Endodermal cell (in vitro differentiated cells): ENCODE measurements at regions not wholly inside any gene's neighbourhood (a gene's known extent, or its start where the extent isn't known, plus 50 kb on each side); places are given as distances from the start of the nearest gene placed in this dataset.

Source experiments
- DNase-seq: peaks from one replicate; pipeline ENCODE4 v3.0.0-alpha.2; 2017
- H3K27ac ChIP-seq: 2 replicates; pipeline ENCODE4 v1.5.1; 2013; ENCODE audit warnings: mild to moderate bottlenecking, low read depth, low read length, moderate library complexity
- H3K27me3 ChIP-seq: 2 replicates; pipeline ENCODE4 v1.6.1; 2013; ENCODE audit warnings: mild to moderate bottlenecking, low read length, moderate library complexity; ENCODE audit not compliant: insufficient read depth, control insufficient read depth, poor library complexity, severe bottlenecking
- H3K36me3 ChIP-seq: 2 replicates; pipeline ENCODE4 v1.7.0; 2013; ENCODE audit warnings: mild to moderate bottlenecking, low read length, moderate library complexity; ENCODE audit not compliant: control insufficient read depth, insufficient read depth
- H3K4me1 ChIP-seq: one replicate; pipeline ENCODE4 v1.7.0; 2013; ENCODE audit warnings: low read length; ENCODE audit not compliant: control insufficient read depth, insufficient read depth
- H3K4me3 ChIP-seq: 2 replicates; pipeline ENCODE4 v1.5.1; 2013; ENCODE audit warnings: mild to moderate bottlenecking, low read length, moderate library complexity
- H3K9ac ChIP-seq: 2 replicates; pipeline ENCODE4 v1.6.1; 2013; ENCODE audit warnings: mild to moderate bottlenecking, low read length, moderate library complexity; ENCODE audit not compliant: poor library complexity, severe bottlenecking; ENCODE audit errors: extremely low read depth
- H3K9me3 ChIP-seq: 2 replicates; pipeline ENCODE4 v1.6.1; 2013; ENCODE audit warnings: mild to moderate bottlenecking, low read length, moderate library complexity; ENCODE audit not compliant: control insufficient read depth
- H3K27ac Mint-ChIP-seq: 2 replicates; pipeline ENCODE4 v1.8.0; 2020; ENCODE audit warnings: mixed read lengths
- H3K27me3 Mint-ChIP-seq: 2 replicates; pipeline ENCODE4 v1.8.0; 2021; ENCODE audit warnings: mild to moderate bottlenecking, mixed read lengths; ENCODE audit not compliant: insufficient read depth
- H3K36me3 Mint-ChIP-seq: 2 replicates; pipeline ENCODE4 v1.8.0; 2020; ENCODE audit warnings: low read depth, mixed read lengths
- H3K4me1 Mint-ChIP-seq: 2 replicates; pipeline ENCODE4 v1.8.0; 2020; ENCODE audit warnings: mixed read lengths
- H3K4me3 Mint-ChIP-seq: 2 replicates; pipeline ENCODE4 v1.8.0; 2020; ENCODE audit warnings: mild to moderate bottlenecking, moderate library complexity, mixed read lengths
- H3K9me3 Mint-ChIP-seq: 2 replicates; pipeline ENCODE4 v1.8.0; 2020; ENCODE audit warnings: mild to moderate bottlenecking, mixed read lengths
- CTCF ChIP-seq: fragments of 200-600 bp; sonication (generic); conservative IDR thresholded peaks from 2 replicates; pipeline ENCODE4 v1.5.0; 2021; ENCODE audit warnings: antibody characterized with exemption, mild to moderate bottlenecking
- WGBS, 2 experiments: methylation state at CpG; one replicate each; pipeline versions ENCODE4 v1.1.5 to v1.1.7; 2013; ENCODE audit warnings: missing lambda C conversion rate in 2 of 2, mixed read lengths in 1 of 2; ENCODE audit not compliant: insufficient coverage in 1 of 2, insufficient read length in 1 of 2; 5-methylcytosine and 5-hydroxymethylcytosine counted together

- H3K27ac ChIP-seq: peak overlapping the region; percentile 54
- H3K27me3 Mint-ChIP-seq: no peaks in the 10 kb centered on the region
- no peak for TF ChIP-seq CTCF
- H3K4me1 ChIP-seq: peaks cover 5% of the 10 kb centered on the region
- no peak overlapping the region for H3K9ac ChIP-seq
- H3K9me3 ChIP-seq: no peaks in the 10 kb centered on the region
- peaks cover 12% of the 10 kb centered on the region for H3K4me1 Mint-ChIP-seq
- no peak overlapping the region for H3K4me3 ChIP-seq
- no peak overlapping the region for H3K27ac Mint-ChIP-seq
- H3K36me3 ChIP-seq: no peaks in the 10 kb centered on the region
- WGBS, 2 experiments: 66 to 82% methylated on average over 2 to 13 of the region's 13 CpGs
- H3K36me3 Mint-ChIP-seq: no peaks in the 10 kb centered on the region
- peak; percentile 57 for DNase-seq
- H3K27me3 ChIP-seq: no peaks in the 10 kb centered on the region
- H3K4me3 Mint-ChIP-seq: no peak overlapping the region
- no peaks in the 10 kb centered on the region for H3K9me3 Mint-ChIP-seq
These were observed 262.4 kb downstream of the SS18 start for GRCh38 chr18:25827961-25828561.

GRCh38 chr18:25827228-25827627 is 263.2 kb downstream of the SS18 start:
- no peak overlapping the region for H3K27ac Mint-ChIP-seq
- H3K36me3 Mint-ChIP-seq: no peaks in the 10 kb centered on the region
- no peaks in the 10 kb centered on the region for H3K9me3 ChIP-seq
- 89 to 95% methylated on average over 3 to 4 of the region's 4 CpGs for WGBS, 2 experiments
- peaks cover 12% of the 10 kb centered on the region for H3K4me1 Mint-ChIP-seq
- peaks cover 5% of the 10 kb centered on the region for H3K4me1 ChIP-seq
- TF ChIP-seq CTCF: no peak
- no peaks in the 10 kb centered on the region for H3K27me3 ChIP-seq
- H3K36me3 ChIP-seq: no peaks in the 10 kb centered on the region
- DNase-seq: no peak
- no peaks in the 10 kb centered on the region for H3K27me3 Mint-ChIP-seq
- H3K9me3 Mint-ChIP-seq: no peaks in the 10 kb centered on the region
- no peak overlapping the region for H3K4me3 Mint-ChIP-seq
- H3K9ac ChIP-seq: no peak overlapping the region
- H3K4me3 ChIP-seq: no peak overlapping the region
- no peak overlapping the region for H3K27ac ChIP-seq

- no peak overlapping the region for H3K27ac Mint-ChIP-seq
- DNase-seq: no peak
- whole genome bisulfite sequencing, 2 experiments: 94 to 95% methylated on average over 4 to 5 of the region's 5 CpGs
- peaks cover 12% of the 10 kb centered on the region for H3K4me1 Mint-ChIP-seq
- no peaks in the 10 kb centered on the region for H3K9me3 Mint-ChIP-seq
- Histone ChIP-seq H3K27ac (no peak overlapping the region), H3K4me3 (no peak overlapping the region), H3K9ac (no peak overlapping the region), H3K4me1 (peaks cover 5% of the 10 kb centered on the region), H3K9me3 (no peaks in the 10 kb centered on the region), H3K36me3 (no peaks in the 10 kb centered on the region), H3K27me3 (no peaks in the 10 kb centered on the region)
- no peak overlapping the region for H3K4me3 Mint-ChIP-seq
- no peaks in the 10 kb centered on the region for H3K36me3 Mint-ChIP-seq
- TF ChIP-seq CTCF: no peak
- H3K27me3 Mint-ChIP-seq: no peaks in the 10 kb centered on the region
These were observed 263.6 kb downstream of the SS18 start for GRCh38 chr18:25826823-25827222.
